ENCODE measurements at regions not wholly inside any gene's neighbourhood (a gene's known extent, or its start where the extent isn't known, plus 50 kb on each side); places are given as distances from the start of the nearest gene placed in this dataset.

DNA sequence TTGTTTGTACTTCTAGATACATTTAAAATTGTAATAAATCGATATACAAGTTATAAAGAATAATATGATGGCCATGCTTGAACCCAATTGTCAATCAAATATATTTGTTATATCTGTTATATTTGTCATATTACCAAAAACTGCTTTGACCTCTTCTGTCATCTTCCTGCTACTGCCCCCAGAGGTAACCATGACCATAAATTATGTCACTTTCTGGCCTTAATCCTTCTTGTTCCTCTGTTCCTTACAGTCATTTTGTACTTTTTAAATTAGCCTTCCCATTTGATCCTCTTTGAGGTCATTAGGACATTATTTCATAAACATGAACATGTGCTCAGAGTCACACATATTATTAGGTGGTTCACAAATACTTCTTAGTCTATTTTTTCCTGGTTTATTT, 124.7 kb downstream of the HFE start:
- intact Hi-C loops (cut with DNase I) = no loop called here
- H3K9me3 ChIP-seq = no peaks in the 10 kb centered on the region
- TF ChIP-seq, protein P1, sequence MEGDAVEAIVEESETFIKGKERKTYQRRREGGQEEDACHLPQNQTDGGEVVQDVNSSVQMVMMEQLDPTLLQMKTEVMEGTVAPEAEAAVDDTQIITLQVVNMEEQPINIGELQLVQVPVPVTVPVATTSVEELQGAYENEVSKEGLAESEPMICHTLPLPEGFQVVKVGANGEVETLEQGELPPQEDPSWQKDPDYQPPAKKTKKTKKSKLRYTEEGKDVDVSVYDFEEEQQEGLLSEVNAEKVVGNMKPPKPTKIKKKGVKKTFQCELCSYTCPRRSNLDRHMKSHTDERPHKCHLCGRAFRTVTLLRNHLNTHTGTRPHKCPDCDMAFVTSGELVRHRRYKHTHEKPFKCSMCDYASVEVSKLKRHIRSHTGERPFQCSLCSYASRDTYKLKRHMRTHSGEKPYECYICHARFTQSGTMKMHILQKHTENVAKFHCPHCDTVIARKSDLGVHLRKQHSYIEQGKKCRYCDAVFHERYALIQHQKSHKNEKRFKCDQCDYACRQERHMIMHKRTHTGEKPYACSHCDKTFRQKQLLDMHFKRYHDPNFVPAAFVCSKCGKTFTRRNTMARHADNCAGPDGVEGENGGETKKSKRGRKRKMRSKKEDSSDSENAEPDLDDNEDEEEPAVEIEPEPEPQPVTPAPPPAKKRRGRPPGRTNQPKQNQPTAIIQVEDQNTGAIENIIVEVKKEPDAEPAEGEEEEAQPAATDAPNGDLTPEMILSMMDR (IDR thresholded peaks at IDR 0.05) = no peak
- no peak for TF ChIP-seq POLR2A (IDR thresholded peaks at IDR 0.05)
- DNase-seq (no peak), ATAC-seq (no peak)
- peaks cover 0 to 24% (median 9%) of the 10 kb centered on the region in 12 donors for H3K4me1 ChIP-seq
- no peaks in the 10 kb centered on the region for H3K36me3 ChIP-seq
- 57 to 95% (median 93%) methylated on average over 1 of the region's 1 CpG for WGBS, 4 donors
- no peak overlapping the region for H3K27ac ChIP-seq
- no peak overlapping the region for H3K4me3 ChIP-seq
- peaks cover 0 to 15% (median 0%) of the 10 kb centered on the region in 9 donors for H3K27me3 ChIP-seq

DNA sequence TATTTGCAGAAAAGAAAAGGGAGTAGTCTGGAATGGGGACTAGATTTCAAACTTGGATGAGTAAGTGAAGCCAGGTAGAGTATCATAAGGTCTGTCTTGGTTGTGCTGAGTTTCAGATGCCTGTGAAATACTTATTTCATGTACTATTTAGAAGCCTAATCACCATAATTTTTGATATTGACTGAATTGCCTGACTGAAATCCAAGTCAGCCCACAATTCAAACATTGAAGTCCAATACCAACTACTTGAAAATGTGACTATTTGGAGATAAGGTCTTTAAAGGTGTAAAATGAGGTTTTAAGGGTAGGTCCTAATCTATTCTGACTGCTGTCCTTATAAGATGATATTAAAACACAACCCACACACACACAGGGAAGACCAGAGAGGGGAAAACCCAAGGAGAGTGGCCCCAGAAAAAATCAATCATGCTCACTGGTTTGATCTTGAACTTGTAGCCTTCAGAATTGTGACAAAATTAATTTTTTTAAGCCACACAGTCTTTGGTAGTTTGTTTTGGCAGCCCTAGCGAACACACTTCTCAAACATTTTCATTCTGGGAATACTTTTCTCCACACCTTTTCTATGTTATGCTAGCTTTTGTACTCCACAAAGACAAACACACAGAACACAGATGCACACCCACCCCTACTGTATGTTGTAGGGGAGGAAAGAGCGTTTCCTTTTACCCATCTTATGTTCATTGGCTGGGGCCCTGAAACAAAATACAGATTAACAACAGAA, 126.3 kb downstream of the HFE start:
- WGBS, 4 donors = 98 to 99% (median 99%) methylated on average over 2 of the region's 2 CpGs
- TF ChIP-seq POLR2A (IDR thresholded peaks at IDR 0.05) = no peak
- TF ChIP-seq, protein P1 (IDR thresholded peaks at IDR 0.05) = no peak
- no peak overlapping the region for H3K27ac ChIP-seq
- DNase-seq (no peak), ATAC-seq (no peak)
- H3K9me3 ChIP-seq = no peaks in the 10 kb centered on the region
- H3K36me3 ChIP-seq = no peaks in the 10 kb centered on the region
- peaks cover 0 to 18% (median 0%) of the 10 kb centered on the region in 9 donors for H3K27me3 ChIP-seq
- intact Hi-C loops (cut with DNase I) = no loop called here
- H3K4me3 ChIP-seq = no peak overlapping the region
- peaks cover 0 to 31% (median 9%) of the 10 kb centered on the region in 12 donors for H3K4me1 ChIP-seq

DNA sequence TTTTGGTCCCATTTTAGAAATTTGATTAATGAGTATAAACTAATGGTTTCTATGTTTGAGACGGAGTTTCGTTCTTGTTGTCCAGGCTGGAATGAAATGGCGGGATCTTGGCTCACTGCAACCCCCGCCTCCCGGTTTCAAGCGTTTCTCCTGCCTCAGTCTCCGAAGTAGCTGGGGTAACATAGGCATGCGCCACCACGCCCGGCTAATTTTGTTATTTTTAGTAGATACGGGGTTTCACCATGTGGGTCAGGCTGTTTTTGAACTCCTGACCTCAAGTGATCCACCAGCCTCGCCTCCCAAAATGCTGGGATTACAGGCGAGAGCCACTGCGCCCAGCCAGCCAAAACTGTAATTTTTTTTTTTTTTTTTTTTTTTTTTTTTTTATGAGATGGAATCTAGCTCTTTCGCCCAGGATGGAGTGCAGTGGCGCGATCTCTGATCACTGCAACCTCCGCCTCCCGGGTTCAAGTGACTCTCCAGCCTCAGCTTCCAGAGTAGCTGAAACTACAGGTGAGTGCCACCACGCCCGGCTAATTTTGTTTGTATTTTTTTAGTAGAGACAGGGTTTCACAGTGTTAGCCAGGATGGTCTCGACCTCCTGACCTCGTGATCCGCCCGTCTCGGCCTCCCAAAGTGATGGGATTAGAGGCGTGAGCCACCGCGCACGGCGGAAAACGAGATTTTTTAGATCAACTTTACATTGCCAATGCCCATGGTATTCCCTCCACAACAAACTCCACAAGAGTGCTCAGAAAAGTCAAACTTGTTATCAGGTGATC, 127.8 kb downstream of the HFE start:
- no peak for DNase-seq
- H3K4me3 ChIP-seq = peak overlapping the region; percentile 19 to 74 (median 62)
- intact Hi-C loops (cut with DNase I) = loop anchor here in 1 of 10 donors (5.0 kb wide), 1 partner anchor 93 kb away; a partner anchor contains a TSS
- H3K36me3 ChIP-seq = no peaks in the 10 kb centered on the region
- 29 to 46% (median 33%) methylated on average over 32 of the region's 32 CpGs for WGBS, 4 donors
- H3K4me1 ChIP-seq = peaks cover 0 to 31% (median 9%) of the 10 kb centered on the region in 12 donors
- H3K27ac ChIP-seq = peak overlapping the region in 4 of 12 donors; percentile 94 to 98 (median 96)
- H3K9me3 ChIP-seq = no peaks in the 10 kb centered on the region
- ATAC-seq = no peak
- TF ChIP-seq, protein P1 (IDR thresholded peaks at IDR 0.05) = no peak
- peaks cover 0 to 18% (median 0%) of the 10 kb centered on the region in 9 donors for H3K27me3 ChIP-seq
